HG03520 (cell line): ENCODE measurements at regions not wholly inside any gene's neighbourhood (a gene's known extent, or its start where the extent isn't known, plus 50 kb on each side); places are given as distances from the start of the nearest gene placed in this dataset.

ENCODE experiments used
- ATAC-seq: cut with Tn5 transposase; IDR thresholded peaks from one replicate; pipeline ENCODE4 v1.9.1; 2021; ENCODE audit warnings: mild to moderate bottlenecking, moderate library complexity; ENCODE audit not compliant: unreplicated experiment

GRCh38 chr5:108649646-108650045 is 98.1 kb upstream of the FER start:
- ATAC-seq, result no peak

DNA sequence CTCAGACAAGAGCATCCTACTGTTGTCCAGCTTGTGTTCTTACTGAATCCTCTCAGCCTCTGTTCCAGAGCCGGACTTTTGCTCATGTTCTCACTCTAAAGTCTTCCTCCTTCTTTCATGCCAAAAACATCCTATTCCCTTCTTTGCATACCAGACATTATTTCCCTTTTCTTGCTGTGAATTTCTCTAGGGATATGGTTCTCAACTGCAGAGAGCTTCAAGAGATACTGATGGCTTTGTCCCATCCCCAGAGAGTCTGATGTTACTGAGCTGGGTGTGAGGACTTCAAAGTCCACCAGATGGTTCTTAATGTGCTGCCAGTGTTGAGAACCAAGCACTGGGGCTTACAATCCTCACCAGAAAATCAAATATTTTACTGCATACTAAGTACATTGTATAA is 98.6 kb upstream of the FER start:
- no peak for ATAC-seq

- peak; percentile 98 for ATAC-seq
These were observed 105.4 kb upstream of the FER start for GRCh38 chr5:108642170-108642906.

DNA sequence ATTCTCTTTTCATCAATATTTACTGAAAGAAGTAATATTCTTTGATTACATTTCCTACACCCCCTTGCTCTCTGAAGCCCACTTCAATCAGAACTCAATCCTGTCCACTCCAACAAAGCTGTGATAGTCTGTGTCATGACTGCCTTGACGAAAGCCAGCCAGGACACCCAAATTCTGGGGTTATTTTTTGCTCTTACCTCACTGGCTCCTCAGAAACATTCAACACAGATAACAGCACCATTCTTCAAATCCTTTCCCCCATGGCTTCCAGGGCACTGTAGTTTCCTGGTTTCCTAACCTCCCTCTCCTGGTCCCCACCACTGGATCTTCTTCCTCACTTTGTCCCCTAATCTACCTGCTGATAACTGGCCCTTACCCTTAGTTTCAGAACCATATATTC is 106.1 kb upstream of the FER start:
- ATAC-seq, result no peak

GRCh38 chr5:108639366-108639765 is 108.3 kb upstream of the FER start:
- ATAC-seq, result no peak

GRCh38 chr5:108638021-108638420 is 109.7 kb upstream of the FER start:
- ATAC-seq, result no peak

DNA sequence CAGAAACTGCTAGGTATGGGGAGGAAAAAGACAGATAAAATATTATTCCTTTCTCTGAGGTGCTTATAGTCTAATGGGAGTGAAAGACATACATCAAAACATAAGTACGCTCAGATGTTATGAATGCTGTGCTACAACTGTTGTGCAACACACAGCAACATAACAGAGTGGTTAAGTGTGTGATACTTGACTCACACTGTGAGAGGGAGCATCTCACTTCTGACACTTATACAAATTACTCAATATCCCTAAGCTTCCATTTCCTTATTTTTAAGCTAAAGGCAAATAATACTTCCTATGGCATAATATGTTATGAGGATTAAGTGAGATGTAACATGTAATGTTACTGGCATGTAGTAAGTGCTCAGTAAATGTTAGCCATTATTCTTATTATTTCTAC is 110.6 kb upstream of the FER start:
- no peak for ATAC-seq

DNA sequence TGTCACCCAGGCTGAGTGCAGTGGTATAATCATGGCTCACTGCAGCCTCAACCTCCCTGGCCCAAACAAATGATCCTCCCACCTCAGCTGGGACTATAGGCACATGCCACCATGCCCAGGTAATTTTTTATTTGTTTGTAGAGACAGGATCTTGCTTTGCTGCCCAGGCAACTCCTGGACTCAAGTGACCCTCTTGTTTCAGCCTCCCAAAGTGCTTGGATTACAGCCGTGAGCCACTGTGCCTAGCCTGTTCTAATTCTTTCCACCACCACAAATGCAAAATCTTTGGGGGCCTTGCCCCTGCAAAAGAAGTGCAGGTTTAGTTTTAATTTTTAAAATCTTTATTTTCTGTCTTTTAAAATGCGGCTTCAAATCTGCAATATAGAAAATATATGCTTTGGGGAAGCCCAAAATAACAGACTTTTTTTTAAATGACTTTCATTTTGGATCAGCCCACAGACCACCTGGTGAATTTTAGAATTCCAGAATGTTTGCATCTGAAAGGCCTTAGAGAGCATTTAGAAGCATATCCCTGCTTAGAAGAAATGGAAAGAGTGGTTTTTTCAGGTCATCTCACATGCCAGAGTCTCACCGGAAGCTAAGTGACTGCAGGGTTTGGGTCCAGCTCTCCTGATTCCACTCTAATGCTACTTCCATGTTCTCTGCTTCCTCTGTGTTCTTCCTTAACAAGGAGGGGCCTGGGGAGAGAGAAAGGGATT is 111.4 kb upstream of the FER start:
- no peak for ATAC-seq

DNA sequence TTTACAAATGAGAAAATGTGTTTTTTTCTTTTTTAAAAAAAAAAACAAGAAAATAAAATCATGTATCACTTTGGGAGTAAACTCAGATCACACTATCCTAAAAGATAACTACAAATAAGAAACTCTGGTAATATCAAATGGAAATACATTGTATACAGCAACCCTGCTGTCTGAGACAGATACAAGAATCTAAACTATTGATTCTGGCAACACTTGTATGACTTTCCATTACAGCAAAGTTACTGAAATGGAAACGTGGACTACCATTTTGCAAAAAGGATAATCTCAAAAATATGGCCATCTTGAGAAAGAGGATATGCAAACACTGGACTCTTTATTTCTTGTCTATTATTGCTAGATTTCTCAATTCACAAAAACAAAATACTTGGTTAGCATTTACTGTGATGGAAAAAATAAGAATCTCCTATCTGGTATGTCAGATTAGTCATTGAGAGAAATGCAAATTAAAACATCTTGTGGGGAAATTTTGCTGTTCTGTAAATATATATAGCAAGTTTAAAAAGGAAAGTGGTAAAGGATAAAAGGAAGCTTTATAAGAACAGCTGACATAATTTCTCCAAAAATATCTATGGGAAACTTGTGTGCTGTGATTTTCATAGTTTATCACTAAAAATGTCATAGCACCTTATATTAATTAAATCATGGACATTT is 112.9 kb upstream of the FER start:
- ATAC-seq, result peak; percentile 58

- no peak for ATAC-seq
These were observed 113.6 kb upstream of the FER start for GRCh38 chr5:108634010-108634616.

DNA sequence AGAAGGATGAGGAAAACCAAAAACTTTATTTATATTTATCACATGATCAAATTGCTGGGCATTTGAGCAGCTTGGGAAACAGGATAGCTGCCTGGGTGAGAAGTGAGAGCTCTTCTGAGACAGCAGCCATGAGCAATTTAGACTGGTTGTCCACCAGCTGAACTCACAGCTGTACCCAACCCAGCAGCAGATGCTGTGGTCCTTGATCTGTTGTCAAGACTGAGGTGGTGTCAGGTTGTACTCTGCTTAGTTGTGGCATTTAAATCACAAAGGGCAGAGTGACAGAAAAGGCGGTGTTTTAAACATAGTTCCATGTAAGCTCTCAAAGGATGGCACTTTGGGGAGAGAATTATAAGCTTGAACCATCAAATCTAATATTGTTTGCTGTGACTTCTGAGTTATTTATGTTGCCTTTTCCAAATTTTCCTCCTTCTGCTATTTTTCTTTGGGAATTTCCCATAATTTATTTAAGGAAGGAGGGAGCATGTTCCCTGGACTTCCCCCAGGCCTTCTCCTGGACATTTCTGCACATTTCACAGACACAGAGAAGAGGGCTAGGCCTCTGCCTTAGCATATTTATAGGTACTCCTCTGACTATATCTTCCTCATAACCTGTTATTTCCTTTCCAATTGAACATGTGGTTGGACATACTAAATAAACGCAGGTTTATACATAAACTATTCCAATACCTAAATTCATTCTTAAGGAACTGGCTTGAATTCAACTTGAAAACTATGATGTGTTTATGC is 117.7 kb upstream of the FER start:
- no peak for ATAC-seq

DNA sequence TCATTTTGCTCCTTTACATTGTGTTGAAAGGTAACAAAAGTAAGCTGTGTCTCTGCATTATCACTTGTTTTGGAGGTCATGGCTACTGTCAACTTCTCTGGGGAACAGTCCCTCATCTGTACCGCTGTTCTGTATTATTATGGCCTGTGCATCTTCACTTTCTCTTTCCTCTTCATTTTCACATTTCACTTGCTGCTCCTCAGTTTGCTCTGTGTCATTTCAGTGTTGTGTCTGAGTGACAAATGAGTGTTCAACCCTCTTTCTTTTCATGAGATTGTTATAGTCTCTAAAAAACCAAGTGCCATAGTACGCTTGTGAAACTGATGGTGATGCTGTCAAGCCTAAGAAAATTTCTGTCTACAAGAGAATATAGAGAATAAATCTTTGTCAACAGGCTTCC is 122.0 kb upstream of the FER start:
- no peak for ATAC-seq

- ATAC-seq, result no peak
These were observed 123.9 kb upstream of the FER start for GRCh38 chr5:108623826-108624225.

DNA sequence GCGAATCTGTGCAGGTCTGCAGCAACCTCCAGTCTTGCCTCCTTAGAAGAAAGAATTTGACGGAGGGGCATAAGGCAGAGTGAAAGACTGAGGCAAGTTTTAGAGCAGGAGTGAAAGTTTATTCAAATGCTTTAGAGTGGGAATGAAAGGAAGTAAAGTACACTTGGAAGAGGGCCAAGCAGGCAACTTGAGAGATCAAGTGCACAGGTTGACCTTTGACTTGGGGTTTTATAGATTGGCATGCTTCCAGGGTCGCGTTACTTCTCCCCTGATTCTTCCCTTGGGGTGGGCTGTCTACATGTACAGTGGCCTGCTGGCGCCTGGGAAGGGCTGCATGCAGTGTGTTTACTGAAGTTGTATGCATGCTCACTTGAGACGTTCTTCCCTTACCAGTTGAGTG is 127.2 kb upstream of the FER start:
- no peak for ATAC-seq

DNA sequence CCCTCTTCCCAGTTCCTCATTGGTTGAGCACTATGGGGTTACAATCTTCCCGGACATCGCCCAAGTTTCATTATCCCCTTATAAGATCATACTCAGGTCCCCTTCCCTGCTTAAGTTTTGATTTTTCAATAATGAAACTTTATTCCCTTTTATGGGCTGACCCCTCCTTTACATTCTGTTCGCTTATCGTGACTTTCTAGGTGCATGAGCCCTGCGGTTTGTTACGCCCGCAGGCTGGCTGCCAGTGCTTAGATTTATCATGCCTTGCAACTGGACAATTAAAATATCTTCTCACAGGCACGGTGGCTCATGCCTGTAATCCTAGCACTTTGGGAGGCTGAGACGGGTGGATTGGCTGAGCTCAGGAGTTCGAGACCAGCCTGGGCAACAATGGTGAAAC is 127.9 kb upstream of the FER start:
- no peak for ATAC-seq

GRCh38 chr5:108617467-108618435 is 129.9 kb upstream of the FER start:
- ATAC-seq, result no peak

DNA sequence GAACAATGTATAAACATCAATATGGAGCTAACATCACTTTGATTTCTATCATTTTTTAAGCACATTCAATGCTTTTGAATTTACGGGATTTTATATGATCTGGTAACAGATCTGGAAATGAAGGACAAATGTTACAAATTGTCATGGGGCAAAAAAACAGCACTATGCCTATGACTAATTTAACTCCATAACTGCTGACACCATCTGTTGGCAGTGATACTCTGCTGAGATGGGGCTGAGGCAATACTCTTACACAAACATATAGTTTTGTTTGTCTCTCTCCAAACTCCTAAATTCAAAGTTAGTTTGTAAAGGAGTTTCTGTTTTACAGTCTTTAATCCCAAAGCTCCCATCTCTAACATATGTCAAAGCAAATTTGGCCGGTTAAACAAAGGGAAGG is 132.5 kb upstream of the FER start:
- no peak for ATAC-seq

- ATAC-seq, result no peak
These were observed 140.3 kb upstream of the FER start for GRCh38 chr5:108607421-108607820.

GRCh38 chr5:108606185-108606584 is 141.5 kb upstream of the FER start:
- no peak for ATAC-seq

DNA sequence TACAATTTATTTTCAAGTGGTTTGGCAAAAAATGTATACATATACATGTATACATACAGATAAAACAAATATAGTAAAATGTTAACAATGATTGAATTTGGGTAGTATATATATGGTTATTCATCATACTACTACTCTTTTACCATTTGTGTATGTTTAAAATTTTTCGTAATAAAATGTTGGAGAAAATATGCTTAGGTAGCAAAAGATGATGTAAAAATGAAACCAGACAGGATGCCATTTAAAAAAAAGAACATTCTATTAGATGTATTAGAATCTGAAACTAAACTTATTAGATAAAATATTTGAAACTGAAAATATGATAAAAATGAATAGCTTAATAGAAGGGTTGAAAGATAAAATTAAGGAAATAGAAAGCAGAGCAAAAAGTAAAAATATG is 144.9 kb upstream of the FER start:
- no peak for ATAC-seq
